GM19324 (cell line): ENCODE measurements at regions not wholly inside any gene's neighbourhood (a gene's known extent, or its start where the extent isn't known, plus 50 kb on each side); places are given as distances from the start of the nearest gene placed in this dataset.

Source experiments
- ATAC-seq: cut with Tn5 transposase; IDR thresholded peaks from one replicate; pipeline ENCODE4 v1.9.1; 2021; ENCODE audit warnings: mild to moderate bottlenecking, moderate library complexity; ENCODE audit not compliant: unreplicated experiment, low FRiP score

- ATAC-seq = no peak
Observed at GRCh38 chr5:167602067-167602466, 689.4 kb upstream of the WWC1 start.

DNA sequence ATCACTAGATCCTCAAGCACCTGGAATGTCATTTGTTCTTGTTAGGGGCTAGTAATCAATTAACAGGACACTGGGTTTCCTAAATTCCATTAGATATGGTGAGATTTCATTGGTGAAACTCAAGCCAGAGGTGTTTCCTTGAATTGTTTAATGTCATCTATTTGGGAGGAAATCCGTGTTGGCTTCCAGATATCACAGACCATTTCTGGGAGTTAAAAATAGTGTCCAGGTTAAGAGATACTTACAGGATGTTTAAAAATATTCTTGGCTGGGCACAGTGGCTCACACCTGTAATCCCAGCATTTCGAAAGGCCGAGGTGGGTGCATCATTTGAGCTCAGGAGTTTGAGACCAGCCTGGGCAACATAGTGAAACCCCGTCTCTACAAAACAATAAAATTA, 688.3 kb upstream of the WWC1 start:
- ATAC-seq = no peak

DNA sequence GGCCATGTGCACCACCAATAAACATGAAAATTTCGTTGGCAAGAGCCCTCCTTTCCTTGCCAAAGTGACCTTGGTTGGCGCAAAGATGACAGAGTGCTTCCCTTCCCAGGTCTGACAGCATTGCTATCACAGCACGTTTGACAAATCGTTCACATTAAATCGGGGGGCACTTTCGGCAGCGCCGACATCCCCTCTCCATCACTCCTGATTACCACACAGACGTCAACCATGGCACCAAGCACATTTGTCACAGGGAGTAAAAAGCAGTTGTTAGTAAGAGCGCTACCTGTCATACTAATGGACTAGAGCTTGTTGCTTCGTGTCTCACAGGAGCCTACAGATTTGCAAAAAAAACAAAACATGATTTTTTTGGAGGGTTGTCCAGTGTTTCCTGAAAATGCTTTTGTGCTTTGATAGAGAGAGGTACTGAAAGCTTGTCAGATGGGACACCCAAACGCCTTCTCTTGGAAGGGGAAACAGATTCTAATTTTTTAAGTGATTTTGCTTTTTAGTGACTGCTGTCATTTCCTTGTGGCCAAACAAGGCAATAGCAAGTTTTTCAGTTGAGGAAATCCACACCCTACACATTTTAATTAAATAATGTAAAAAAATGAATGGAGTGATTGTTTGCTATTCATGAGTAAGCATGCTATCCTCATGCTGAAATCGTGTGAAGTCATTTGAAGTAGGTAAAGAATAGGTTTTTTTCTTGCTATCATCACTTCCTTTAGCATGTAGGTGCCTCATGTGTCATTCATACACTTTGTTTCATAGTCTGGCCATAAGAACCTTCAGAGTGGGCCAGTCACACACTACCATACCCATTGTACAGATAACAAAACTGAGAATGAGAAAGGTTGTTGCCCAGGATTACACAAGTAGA, 682.8 kb upstream of the WWC1 start:
- ATAC-seq = no peak

DNA sequence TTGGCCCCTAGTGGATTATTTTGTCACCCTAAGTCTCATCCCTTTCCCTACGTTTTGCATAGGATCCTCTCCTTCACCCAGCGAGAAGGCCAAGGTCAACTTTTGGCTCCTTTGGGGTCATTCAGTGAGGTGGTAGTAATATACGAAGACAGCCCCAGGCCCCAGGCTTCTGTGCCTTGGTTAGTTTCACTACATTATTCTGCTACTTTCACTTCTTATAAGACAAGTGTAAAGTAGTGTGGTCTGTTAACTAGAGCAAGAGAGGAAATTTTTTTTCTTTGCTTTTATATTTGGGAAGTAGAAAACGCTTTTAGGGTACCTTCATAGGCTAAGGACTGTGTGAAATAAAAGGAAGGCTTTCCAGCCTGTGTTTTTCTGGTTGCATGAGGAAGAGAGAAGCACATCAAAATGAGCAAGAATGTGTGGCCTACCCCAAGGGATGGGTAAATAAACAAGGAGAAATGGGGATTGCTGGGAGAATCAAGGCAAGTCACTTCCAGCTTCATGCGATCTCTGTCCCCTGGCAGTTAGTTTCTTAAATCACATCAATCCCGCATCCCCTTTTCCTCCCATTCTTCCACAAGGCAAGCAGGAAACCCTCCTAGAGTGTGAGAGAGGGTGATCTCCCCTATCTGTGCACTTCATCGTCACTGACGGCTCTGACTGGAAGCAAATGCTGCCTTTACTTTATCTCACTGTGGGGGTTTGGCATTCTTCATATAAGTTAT, 677.0 kb upstream of the WWC1 start:
- ATAC-seq = no peak

DNA sequence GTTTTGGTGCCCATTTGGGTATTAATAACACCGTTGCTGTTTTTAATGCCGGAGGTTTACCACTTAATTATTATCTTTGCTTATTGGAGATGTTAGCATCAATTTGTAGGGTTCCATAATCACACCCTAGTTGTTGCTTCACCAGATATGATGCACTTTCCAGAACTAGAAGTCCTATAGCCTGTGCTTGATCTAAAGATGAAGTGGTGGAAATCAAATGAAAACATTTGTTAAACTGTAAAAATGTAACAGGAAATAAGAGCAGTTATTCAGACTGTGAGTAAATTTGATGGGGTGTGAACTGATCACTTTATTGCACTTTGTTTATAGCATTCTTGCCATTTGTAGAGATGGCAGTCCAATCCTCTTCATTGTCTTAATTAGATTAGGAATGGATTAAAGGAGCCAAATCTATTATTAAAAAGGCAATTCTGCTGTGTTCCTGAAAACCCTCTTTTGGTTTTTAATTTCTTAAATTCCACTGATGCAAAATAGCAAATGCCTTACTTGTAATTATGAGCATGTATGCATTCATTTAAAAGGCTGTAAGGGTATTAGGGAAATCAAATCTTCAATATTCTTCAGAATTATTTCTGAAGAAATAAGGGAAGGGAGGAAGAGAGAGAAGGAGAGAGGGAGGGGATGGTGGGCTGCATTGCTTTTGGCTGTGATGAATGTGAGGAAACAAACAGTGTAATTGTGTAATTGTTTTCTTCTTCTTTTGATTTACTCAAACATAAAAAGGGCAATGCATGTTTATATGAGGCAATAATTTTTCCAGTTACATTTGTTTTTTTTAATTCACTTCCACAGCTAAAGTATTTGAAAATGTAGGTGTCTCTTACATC, 675.2 kb upstream of the WWC1 start:
- no peak for ATAC-seq

- ATAC-seq = no peak
Observed at GRCh38 chr5:167623354-167623753, 668.1 kb upstream of the WWC1 start.

- no peak for ATAC-seq
Observed at GRCh38 chr5:167624053-167624452, 667.4 kb upstream of the WWC1 start.

GRCh38 chr5:167626341-167627123, 664.9 kb upstream of the WWC1 start:
- ATAC-seq = no peak

DNA sequence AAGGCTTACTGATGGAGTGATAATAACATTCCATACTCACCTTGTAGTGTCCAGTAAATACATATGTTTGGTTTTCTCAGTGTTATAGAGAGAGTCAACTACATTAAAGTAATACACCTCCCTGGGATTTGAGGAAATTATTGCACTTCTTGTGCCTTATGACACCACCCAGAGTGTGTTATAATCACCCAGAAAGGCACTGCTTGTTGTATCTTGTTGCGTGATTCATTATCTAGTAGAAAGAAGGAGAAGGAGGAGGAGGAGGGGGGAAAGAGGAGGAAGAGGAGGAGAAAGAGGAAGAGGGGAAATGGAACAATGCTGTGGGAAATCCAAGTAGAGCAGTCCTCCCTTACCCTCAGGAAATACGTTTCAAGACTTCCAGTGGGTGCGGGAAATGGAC, 661.8 kb upstream of the WWC1 start:
- no peak for ATAC-seq

GRCh38 chr5:167631191-167631590, 660.3 kb upstream of the WWC1 start:
- ATAC-seq = no peak

DNA sequence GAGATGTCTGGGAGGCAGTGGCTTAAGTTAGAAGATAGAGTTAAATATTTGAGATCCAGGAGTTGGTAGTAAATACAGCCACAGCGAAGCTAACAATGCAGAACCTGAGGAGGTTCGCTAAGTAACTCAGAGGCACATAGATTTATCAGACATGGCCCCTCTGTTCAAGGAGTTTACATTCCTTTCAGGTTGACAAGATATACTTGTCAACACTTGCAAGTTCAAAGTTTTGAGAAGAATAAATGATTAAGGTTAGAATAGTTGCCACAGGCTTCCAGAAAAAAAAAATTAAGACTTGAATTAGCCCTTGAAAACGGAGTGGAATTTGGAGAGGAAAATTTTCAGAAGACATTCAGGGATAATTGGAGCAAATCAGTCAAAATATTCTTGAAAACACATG, 658.3 kb upstream of the WWC1 start:
- ATAC-seq = no peak

GRCh38 chr5:167633931-167634341, 657.5 kb upstream of the WWC1 start:
- no peak for ATAC-seq

GRCh38 chr5:167634432-167634831, 657.0 kb upstream of the WWC1 start:
- no peak for ATAC-seq

GRCh38 chr5:167638816-167639215, 652.6 kb upstream of the WWC1 start:
- no peak for ATAC-seq

DNA sequence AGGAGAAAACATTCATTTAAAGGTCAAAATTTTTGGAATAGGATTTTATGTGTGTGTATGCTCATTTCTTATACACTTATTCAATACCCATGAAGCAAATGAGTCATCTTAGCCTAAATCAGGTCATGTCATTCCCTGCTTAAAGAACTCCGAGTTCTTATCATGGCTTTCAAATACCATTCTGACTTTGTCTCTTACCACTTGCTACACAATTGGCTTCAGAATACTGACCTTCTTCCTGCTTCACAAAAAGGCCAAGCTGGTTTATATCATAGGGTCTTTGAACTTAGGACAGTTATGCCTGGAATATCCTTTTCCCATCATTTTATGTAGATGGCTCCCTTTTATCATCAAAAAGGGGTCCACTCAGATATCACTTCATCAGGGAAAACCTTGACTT, 652.2 kb upstream of the WWC1 start:
- ATAC-seq = no peak

DNA sequence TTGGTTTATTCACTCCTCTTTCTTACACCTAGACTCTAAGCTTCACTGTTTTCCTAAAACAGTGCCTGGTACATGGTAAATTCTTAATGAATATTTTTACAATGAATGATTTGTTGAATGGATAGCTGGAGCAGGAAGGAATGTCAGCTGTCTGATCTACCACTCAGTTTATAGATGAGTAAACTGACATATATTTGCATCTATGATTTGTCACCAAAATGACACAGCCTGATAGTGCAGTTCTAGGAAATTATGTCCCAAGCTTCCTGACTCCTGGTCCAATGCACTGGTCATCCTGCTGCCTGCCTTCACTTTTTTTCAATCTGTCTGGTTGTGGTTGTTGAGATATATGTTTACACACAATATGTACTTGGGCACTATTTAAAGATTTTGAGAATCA, 651.7 kb upstream of the WWC1 start:
- ATAC-seq = no peak

GRCh38 chr5:167642181-167642580, 649.3 kb upstream of the WWC1 start:
- ATAC-seq = no peak

- no peak for ATAC-seq
Observed at GRCh38 chr5:167642779-167643517, 648.5 kb upstream of the WWC1 start.

DNA sequence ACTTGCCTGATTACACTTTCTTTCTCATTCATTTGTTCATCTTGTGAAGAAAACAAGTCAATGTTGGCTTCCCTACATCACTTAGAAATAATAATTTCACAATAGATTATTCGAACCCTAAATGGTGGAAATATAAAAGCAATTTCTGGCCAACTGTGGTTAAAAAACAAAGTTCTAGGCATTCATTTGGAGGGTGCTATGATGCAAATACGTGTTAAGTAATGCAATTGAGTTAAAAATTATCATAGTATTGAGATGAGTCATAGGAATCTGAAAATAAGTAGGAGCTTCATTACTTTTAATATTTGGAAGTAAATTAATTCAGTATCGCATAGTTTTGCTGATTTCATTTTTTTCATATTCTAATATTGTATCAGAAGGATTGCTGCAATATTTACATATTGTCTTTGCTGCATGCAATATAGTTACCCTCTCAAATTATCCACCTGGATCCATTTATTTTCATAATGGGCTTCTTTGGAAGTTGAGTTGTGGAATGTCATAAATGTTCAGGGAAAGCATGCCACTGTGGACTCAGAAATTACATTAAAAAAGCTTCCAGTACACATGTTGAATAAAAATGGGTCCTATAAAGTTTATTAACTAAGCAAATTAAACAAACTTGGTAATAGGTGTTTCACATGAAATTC, 647.7 kb upstream of the WWC1 start:
- ATAC-seq = no peak
